Renal cortex interstitium (tissue), 11 donors: ENCODE measurements at regions not wholly inside any gene's neighbourhood (a gene's known extent, or its start where the extent isn't known, plus 50 kb on each side); places are given as distances from the start of the nearest gene placed in this dataset.
"Not testable (repeated sequence)": the region's sequence is repeated elsewhere in the genome, so short reads cannot be mapped to it uniquely, and the experiment has no call there.

Experiments
- DNase-seq, 11 donors: peaks; one replicate each; pipeline ENCODE4 v3.0.0-alpha.2; 2013; ENCODE audit warnings: low read depth in 9 of 11, low spot score in 4 of 11; ENCODE audit errors: extremely low read depth in 1 of 11

DNA sequence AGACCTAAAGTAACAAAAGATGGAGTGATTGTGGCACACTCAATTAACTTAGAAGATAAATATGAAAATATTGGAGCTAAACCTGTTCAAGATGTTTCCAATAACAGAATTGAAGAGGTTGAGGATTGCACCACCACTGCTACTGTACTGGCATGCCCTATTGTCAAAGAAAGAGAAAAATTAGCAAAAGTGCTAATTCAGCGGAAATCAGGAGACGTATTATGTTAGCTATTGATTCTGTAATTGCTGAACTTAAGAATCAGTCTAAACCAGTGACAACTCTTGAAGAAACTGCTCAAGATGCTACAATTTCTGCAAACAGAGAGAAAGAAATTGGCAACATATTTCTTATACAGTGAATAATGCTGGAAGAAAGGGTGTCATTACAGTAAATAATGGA lies 754.4 kb downstream of the CDH18 start:
- no peak for DNase-seq

- no peak for DNase-seq
Measured at GRCh38 chr5:19235101-19235584, 752.9 kb downstream of the CDH18 start.

DNA sequence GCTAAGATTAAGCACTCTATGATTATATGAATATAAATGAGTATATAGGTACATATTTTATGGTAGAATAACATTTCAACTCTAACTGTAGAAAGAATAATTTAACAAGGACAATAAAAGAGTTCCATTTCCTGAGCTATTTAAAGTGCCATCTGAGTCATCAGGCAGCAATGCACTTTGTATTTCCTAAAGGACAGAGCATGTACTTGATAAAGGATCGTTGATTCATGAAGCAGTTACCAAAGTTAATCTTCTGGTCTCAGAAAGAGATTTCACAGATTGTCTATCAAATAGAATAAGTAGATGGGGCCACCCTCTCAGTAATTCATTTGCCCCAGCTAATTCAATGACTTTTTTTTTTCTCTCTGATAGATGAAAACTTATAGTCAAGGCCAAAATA lies 747.8 kb downstream of the CDH18 start:
- no peak for DNase-seq

DNA sequence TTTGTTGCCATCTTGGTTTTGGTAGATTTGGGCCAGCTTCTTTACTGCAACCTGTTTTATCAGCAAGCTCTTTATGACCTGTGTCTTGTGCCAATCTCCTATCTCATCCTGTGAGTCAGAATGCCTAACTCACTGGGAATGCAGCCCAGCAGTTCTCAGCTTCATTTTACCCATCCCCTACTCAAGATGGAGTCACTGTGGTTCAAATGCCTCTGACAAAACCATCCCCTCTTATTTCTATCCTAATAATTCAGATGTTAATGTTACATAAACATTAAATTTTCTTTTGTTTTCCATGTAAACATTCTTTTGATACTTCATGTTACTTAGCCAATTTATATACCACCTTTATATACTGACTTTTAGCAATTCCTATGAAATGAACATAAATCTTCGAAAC lies 746.3 kb downstream of the CDH18 start:
- no peak for DNase-seq

DNA sequence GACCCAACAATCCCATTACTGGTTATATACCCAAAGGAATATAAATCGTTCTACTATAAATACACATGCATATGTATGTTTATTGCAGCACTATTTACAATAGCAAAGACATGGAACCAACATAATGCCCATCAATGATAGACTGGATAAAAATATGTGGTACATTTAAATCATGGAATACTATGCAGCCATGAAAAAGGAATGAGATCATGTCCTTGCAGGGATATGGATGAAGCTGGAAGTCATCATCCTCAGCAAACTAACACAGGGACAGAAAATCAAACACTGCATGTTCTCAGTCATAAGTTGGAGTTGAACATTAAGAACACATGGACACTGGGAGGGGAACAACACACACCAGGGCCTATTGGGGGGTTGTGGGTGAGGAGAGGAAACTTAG lies 741.8 kb downstream of the CDH18 start:
- not testable (repeated sequence) for DNase-seq

DNA sequence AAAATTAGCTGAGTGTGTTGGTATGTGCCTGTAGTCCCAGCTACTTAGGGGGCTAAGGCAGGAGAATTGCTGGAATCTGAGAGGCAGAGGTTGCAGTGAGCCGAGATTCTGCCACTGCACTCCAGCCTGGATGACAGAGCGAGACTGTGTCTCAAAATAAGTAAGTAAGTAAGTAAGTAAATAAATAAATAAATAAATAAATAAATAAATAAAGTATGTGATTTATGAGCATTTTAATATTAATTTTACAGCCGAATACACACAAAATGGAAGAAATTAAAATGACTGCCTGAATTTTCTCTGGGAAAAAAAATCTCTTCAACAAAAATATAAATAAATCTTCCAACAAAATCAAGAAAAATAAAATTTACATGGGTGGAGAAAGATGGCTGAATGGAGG lies 740.7 kb downstream of the CDH18 start:
- no peak for DNase-seq

- no peak for DNase-seq
Measured at GRCh38 chr5:19256036-19256435, 732.0 kb downstream of the CDH18 start.

DNA sequence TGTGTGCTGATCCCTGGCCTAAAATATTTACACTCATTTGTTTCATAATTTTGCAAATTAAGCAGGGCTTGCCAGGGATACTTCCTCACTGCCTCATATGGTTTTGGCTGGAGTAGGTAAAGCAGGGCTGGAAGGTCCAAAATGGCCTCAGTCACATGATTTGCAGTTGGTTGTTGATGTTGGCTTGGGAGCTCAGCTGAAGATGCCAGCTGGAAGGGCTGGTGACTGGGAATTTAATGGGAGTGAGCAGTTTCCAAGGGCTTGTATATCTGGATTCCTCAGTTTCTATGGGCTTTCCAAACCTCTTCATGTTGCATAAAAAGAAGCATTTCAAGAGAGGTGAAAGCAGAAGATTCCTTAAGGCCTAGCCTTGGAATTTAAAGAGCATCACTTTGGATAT lies 729.3 kb downstream of the CDH18 start:
- DNase-seq: no peak

DNA sequence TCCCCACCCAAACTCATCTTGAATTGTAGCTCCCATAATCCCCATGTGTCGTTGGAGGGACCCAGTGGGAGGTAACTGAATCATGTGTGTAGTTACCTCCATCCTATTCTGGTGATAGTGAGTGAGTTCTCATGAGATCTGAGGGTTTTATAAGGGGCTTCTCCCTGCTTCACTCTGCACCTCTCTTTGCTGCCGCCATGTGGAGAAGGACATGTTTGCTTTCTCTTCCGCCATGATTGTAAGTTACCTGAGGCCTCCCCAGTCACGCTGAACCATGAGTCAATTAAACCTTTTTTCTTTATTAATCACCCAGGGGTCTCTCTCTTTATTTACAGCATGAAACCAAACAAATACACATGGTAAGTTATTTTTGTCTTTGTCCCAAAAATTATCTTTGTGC lies 726.1 kb downstream of the CDH18 start:
- no peak for DNase-seq

GRCh38 chr5:19264821-19265220 lies 723.2 kb downstream of the CDH18 start:
- DNase-seq: no peak

- no peak for DNase-seq
Measured at GRCh38 chr5:19266791-19267190, 721.2 kb downstream of the CDH18 start.

DNA sequence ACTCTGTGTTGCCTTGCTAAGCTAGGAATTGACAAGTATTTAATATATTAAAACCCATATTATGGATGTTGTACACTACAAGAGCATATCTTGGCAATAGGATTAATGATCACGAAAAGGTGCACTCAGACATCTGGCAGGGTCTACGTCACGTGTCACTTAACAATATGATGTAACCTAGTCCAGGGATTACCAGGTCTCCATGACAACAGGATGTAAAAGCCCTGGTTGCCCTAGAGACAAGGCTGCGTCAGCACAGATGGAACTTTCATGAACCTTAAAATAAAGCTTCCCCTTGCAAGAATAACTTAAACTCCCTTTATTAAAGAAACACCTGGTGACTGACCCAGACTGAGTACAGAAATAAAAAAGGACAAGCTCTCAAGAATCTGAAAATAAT lies 717.8 kb downstream of the CDH18 start:
- no peak for DNase-seq

GRCh38 chr5:19274578-19274977 lies 713.4 kb downstream of the CDH18 start:
- no peak for DNase-seq

GRCh38 chr5:19285286-19285685 lies 702.7 kb downstream of the CDH18 start:
- no peak for DNase-seq

DNA sequence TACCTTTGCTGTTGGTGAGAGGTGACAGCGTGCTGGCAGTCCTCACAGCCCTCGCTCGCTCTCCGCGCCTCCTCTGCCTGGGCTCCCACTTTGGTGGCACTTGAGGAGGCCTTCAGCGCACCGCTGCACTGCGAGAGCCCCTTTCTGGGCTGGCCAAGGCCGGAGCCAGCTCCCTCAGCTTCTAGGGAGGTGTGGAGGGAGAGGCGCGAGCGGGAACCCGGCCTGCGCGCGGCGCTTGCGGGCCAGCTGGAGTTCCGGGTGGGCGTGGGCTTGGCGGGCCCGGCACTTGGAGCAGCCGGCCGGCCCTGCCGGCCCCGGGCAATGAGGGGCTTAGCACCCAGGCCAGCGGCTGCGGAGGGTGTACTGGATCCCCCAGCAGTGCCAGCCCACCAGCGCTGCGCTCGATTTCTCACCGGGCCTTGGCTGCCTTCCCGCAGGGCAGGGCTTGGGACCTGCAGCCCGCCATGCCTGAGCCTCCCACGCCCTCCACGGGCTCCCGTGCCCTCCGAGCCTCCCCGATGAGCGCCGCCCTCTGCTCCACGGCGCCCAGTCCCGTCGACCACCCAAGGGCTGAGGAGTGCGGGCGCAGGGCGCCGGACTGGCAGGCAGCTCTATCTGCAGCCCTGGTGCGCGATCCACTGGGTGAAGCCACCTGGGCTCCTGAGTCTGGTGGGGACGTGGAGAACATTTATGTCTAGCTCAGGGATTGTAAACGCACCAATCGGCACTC lies 700.3 kb downstream of the CDH18 start:
- DNase-seq: not testable (repeated sequence)

GRCh38 chr5:19288311-19288710 lies 699.7 kb downstream of the CDH18 start:
- DNase-seq: not testable (repeated sequence)

DNA sequence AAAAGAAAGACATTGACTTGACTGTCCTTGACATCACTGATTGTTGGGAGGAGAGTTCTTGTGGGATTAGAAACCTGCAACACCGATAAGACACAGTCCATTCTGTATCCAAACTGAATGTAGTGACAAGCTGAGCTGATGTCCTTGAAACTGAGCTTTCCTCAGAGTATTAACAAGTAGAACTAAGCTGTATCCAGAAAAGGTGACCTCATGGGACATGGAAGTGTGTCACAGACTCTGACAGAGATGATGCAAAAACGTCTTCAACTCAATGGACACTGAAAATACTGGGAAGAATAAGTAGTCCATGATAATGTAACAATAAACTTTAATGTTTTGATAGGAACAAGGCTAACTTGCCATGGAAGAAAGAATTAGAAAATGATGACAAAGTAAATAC lies 690.1 kb downstream of the CDH18 start:
- no peak for DNase-seq

DNA sequence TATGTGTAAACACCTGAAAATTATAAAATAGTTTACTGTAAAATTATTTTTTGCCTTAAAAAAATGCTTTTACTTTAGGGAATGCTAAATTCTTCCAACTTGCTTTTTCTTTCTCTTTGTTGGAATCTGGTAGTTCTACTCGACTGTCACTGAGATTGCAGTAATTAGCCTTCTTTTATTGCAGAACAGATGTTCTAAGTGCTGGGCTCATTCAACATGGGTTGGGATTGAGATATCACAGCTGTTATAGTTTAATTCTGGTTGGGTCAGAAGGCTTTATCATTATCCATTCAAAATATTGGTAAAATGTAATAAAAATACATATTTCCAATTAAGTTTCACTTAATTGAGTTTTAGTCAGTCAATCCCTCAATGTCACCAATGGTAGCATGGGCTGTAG lies 686.7 kb downstream of the CDH18 start:
- no peak for DNase-seq

GRCh38 chr5:19314840-19315239 lies 673.2 kb downstream of the CDH18 start:
- no peak for DNase-seq

GRCh38 chr5:19319252-19319651 lies 668.7 kb downstream of the CDH18 start:
- DNase-seq: no peak

GRCh38 chr5:19322716-19323485 lies 665.1 kb downstream of the CDH18 start:
- DNase-seq: no peak
